Keratinocyte (primary cell): ENCODE measurements at regions not wholly inside any gene's neighbourhood (a gene's known extent, or its start where the extent isn't known, plus 50 kb on each side); places are given as distances from the start of the nearest gene placed in this dataset.

ENCODE experiments used
- DNase-seq: peaks from one replicate; pipeline ENCODE4 v3.0.0-alpha.2; 2011; ENCODE audit warnings: low read depth, missing footprints, low spot score
- FAIRE-seq: peaks from 2 replicates; lab custom pipeline; 2011; peaks lifted over from hg19 to GRCh38; lab: Jason Lieb, UNC
- H2AFZ ChIP-seq: 2 replicates; pipeline ENCODE4 v1.6.0; 2012; ENCODE audit warnings: low read length, control low read depth, inconsistent platforms; ENCODE audit not compliant: control insufficient read depth
- H3K27ac ChIP-seq: 2 replicates; pipeline ENCODE4 v1.5.1; 2011; ENCODE audit warnings: low read length; ENCODE audit not compliant: control insufficient read depth, insufficient read depth
- H3K27me3 ChIP-seq: 3 replicates; pipeline ENCODE4 v1.6.0; 2011; ENCODE audit warnings: low read length; ENCODE audit not compliant: control insufficient read depth, insufficient read depth; ENCODE audit errors: extremely low read depth
- H3K36me3 ChIP-seq, 2 experiments: 2 replicates in 1 of 2; 3 replicates in 1 of 2; pipeline ENCODE4 v1.5.1; 2011; ENCODE audit warnings: low read length in 2 of 2, mild to moderate bottlenecking in 1 of 2; ENCODE audit not compliant: control insufficient read depth in 2 of 2, insufficient read depth in 2 of 2; ENCODE audit errors: extremely low read depth in 1 of 2
- H3K4me1 ChIP-seq: 3 replicates; pipeline ENCODE4 v1.5.1; 2011; ENCODE audit warnings: low read length; ENCODE audit not compliant: control insufficient read depth, insufficient read depth; ENCODE audit errors: extremely low read depth
- H3K4me2 ChIP-seq: 3 replicates; pipeline ENCODE4 v1.6.0; 2011; ENCODE audit warnings: low read depth, low read length; ENCODE audit not compliant: control insufficient read depth, insufficient read depth; ENCODE audit errors: extremely low read depth
- H3K4me3 ChIP-seq, 3 experiments: fragments of 200-600 bp in 1 of 3; sonication (generic) in 1 of 3; 2 replicates in 2 of 3; 3 replicates in 1 of 3; pipeline ENCODE4 v1.5.1; 2011 to 2016; ENCODE audit warnings: low read length in 3 of 3, mild to moderate bottlenecking in 3 of 3, control low read depth in 2 of 3, inconsistent platforms in 1 of 3, low read depth in 1 of 3, mixed read lengths in 1 of 3, mixed run types in 1 of 3, moderate library complexity in 1 of 3; ENCODE audit not compliant: control insufficient read depth in 2 of 3, insufficient read depth in 2 of 3; ENCODE audit errors: extremely low read depth in 1 of 3
- H3K79me2 ChIP-seq: 2 replicates; pipeline ENCODE4 v1.6.0; 2012; ENCODE audit warnings: low read length; ENCODE audit not compliant: control insufficient read depth, insufficient read depth
- H3K9ac ChIP-seq: 3 replicates; pipeline ENCODE4 v1.6.0; 2011; ENCODE audit warnings: low read length; ENCODE audit not compliant: control insufficient read depth, insufficient read depth; ENCODE audit errors: extremely low read depth
- H3K9me1 ChIP-seq: 3 replicates; pipeline ENCODE4 v1.6.0; 2011; ENCODE audit warnings: low read length; ENCODE audit not compliant: control insufficient read depth, insufficient read depth; ENCODE audit errors: extremely low read depth
- H3K9me3 ChIP-seq: 2 replicates; pipeline ENCODE4 v1.5.1; 2012; ENCODE audit warnings: low read depth, low read length; ENCODE audit not compliant: control insufficient read depth
- H4K20me1 ChIP-seq: 3 replicates; pipeline ENCODE4 v1.6.0; 2011; ENCODE audit warnings: low read length; ENCODE audit not compliant: control insufficient read depth, insufficient read depth; ENCODE audit errors: extremely low read depth
- CTCF ChIP-seq, 3 experiments: IDR thresholded peaks in 1 of 3; conservative IDR thresholded peaks in 1 of 3; optimal IDR thresholded peaks in 1 of 3; 2 replicates in 2 of 3; 3 replicates in 1 of 3; pipeline versions ENCODE3 to v1.5.1; 2011; ENCODE audit warnings: low read length in 3 of 3, mild to moderate bottlenecking in 3 of 3, moderate library complexity in 2 of 3, control low read depth in 1 of 3, inconsistent platforms in 1 of 3; ENCODE audit not compliant: insufficient read depth in 2 of 3; ENCODE audit errors: extremely low read depth in 1 of 3
- EZH2 ChIP-seq: IDR thresholded peaks from one replicate; pipeline ENCODE4 v1.6.1; 2012; ENCODE audit warnings: inconsistent platforms, mild to moderate bottlenecking, low read length, moderate library complexity
- dilution Hi-C: fragments of 300-500 bp; cut with MboI; formaldehyde crosslinking; loops from one replicate; pipeline ENCODE4 v1.7.0; 2020; ENCODE audit warnings: low sequenced_read_pairs; ENCODE audit not compliant: extremely low pct_ligation_motif_present

DNA sequence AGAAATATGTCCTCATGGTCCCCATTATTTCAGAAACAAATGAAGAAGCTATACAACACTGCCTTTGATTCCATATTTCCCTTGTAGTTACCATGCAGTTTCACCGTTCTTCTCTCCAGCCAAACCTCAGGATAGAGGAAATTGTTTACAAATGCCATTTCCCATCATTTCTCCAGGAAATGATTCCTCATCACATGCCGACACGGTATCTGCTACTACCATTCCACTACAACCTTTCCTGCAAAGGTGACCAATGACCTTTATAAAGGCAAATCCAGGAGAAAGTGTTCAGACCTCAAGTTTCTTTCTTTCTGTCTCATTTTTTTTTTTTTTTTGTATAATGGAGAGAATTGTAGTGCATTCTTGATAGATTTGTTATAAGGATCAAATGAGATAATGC, 460.8 kb upstream of the CDH20 start:
- no peaks in the 10 kb centered on the region for H3K79me2 ChIP-seq
- no peaks in the 10 kb centered on the region for H3K36me3 ChIP-seq
- H3K9ac ChIP-seq: no peak overlapping the region
- no peak overlapping the region for H3K27ac ChIP-seq
- H3K9me3 ChIP-seq: no peaks in the 10 kb centered on the region
- TF ChIP-seq CTCF (optimal IDR thresholded peaks at IDR 0.05 in 1 of 3, IDR thresholded peaks at IDR 0.05 in 1 of 3, conservative IDR thresholded peaks at IDR 0.05 in 1 of 3; ENCODE audit: extremely low read depth in 1 of 3, insufficient read depth in 2 of 3, low read length in 3 of 3) (no peak), EZH2 (no peak)
- H3K4me3 ChIP-seq: no peak overlapping the region
- FAIRE-seq (no peak), DNase-seq (no peak)
- dilution Hi-C loops: no loop called here
- peaks cover 8% of the 10 kb centered on the region for H3K4me1 ChIP-seq
- H2AFZ ChIP-seq: no peak overlapping the region
- H4K20me1 ChIP-seq: no peaks in the 10 kb centered on the region
- no peaks in the 10 kb centered on the region for H3K27me3 ChIP-seq
- H3K4me2 ChIP-seq: no peak overlapping the region
- H3K9me1 ChIP-seq: no peaks in the 10 kb centered on the region

DNA sequence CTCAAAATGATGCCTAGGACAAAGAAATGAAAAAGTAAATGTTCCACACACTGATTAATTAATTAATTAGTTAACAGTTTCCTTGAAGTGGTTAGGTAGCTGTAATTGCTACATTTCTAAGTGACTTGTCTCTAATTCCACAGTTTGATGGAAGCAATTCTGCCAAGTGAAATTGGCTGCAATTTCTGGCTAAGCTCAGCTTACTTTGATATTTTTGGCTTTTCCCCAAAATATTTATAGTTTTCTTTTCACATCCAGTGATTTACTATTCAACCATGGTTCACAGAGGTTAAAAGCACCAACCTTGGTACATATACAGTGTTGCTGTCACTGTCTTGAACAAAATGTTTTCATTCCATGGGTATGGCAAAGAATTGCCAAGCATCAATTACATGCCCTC, 459.5 kb upstream of the CDH20 start:
- Histone ChIP-seq H3K9me3 (no peaks in the 10 kb centered on the region), H2AFZ (no peak overlapping the region), H3K9ac (no peak overlapping the region), H3K27me3 (no peaks in the 10 kb centered on the region), H3K27ac (no peak overlapping the region), H3K9me1 (no peaks in the 10 kb centered on the region), H3K4me1 (peaks cover 8% of the 10 kb centered on the region), H4K20me1 (no peaks in the 10 kb centered on the region), H3K79me2 (no peaks in the 10 kb centered on the region), H3K4me3 (no peak overlapping the region), H3K4me2 (no peak overlapping the region), H3K36me3 (no peaks in the 10 kb centered on the region)
- dilution Hi-C loops: no loop called here
- TF ChIP-seq EZH2 (no peak), CTCF (optimal IDR thresholded peaks at IDR 0.05 in 1 of 3, IDR thresholded peaks at IDR 0.05 in 1 of 3, conservative IDR thresholded peaks at IDR 0.05 in 1 of 3; ENCODE audit: extremely low read depth in 1 of 3, insufficient read depth in 2 of 3, low read length in 3 of 3) (no peak)
- no peak for FAIRE-seq
- no peak for DNase-seq
